Naive thymus-derived CD4-positive, alpha-beta T cell (primary cell): ENCODE measurements at regions not wholly inside any gene's neighbourhood (a gene's known extent, or its start where the extent isn't known, plus 50 kb on each side); places are given as distances from the start of the nearest gene placed in this dataset.

ENCODE experiments used
- ATAC-seq: fragments of 150-1000 bp; cut with Tn5 transposase; 2 replicates; pipeline ENCODE4 v1.10.0; 2021; ENCODE audit warnings: mild to moderate bottlenecking, moderate library complexity
- CTCF ChIA-PET: fragments of 350-600 bp; sonication (Branson Sonifier 250); formaldehyde crosslinking; loops from one replicate; lab custom pipeline; 2021; ENCODE audit warnings: antibody characterized with exemption; lab: Charles Lee
- POLR2A ChIA-PET: fragments of 350-600 bp; sonication (Branson Sonifier 250); formaldehyde crosslinking; loops from one replicate; lab custom pipeline; 2021; ENCODE audit warnings: antibody characterized with exemption, inconsistent platforms; lab: Charles Lee
- DNase-seq, 9 donors: peaks; one replicate each; pipeline versions ENCODE4 v3.0.0 to v3.0.0-alpha.2; 2020 to 2022; ENCODE audit warnings: mixed read lengths in 1 of 9
- H3K27ac ChIP-seq: one replicate; pipeline ENCODE4 v1.7.0; 2013; ENCODE audit warnings: mild to moderate bottlenecking, low read depth, low read length, moderate library complexity
- H3K27me3 ChIP-seq, 2 donors: one replicate each; pipeline ENCODE4 v1.7.0; 2013; ENCODE audit warnings: low read length in 2 of 2, mild to moderate bottlenecking in 2 of 2, moderate library complexity in 2 of 2; ENCODE audit not compliant: control insufficient read depth in 2 of 2, insufficient read depth in 2 of 2
- H3K36me3 ChIP-seq, 3 experiments: 1 replicate in 2 of 3; 2 replicates in 1 of 3; pipeline ENCODE4 v1.7.0; 2013; ENCODE audit warnings: low read length in 3 of 3, mild to moderate bottlenecking in 3 of 3, moderate library complexity in 1 of 3; ENCODE audit not compliant: insufficient read depth in 3 of 3, control insufficient read depth in 2 of 3
- H3K4me1 ChIP-seq, 2 donors: one replicate each; pipeline ENCODE4 v1.7.0; 2013; ENCODE audit warnings: low read length in 2 of 2, mild to moderate bottlenecking in 2 of 2, moderate library complexity in 1 of 2; ENCODE audit not compliant: control insufficient read depth in 2 of 2, insufficient read depth in 2 of 2
- H3K4me3 ChIP-seq: 2 replicates; pipeline ENCODE4 v1.7.0; 2013; ENCODE audit warnings: mild to moderate bottlenecking, low read length
- H3K9me3 ChIP-seq, 3 experiments: 1 replicate in 2 of 3; 2 replicates in 1 of 3; pipeline ENCODE4 v1.7.0; 2013; ENCODE audit warnings: low read length in 3 of 3; ENCODE audit not compliant: control insufficient read depth in 2 of 3
- H3K27ac Mint-ChIP-seq, 9 donors: one replicate each; pipeline ENCODE4 v1.8.0; 2020 to 2022; ENCODE audit warnings: mixed read lengths in 9 of 9, mild to moderate bottlenecking in 8 of 9, moderate library complexity in 5 of 9, inconsistent platforms in 2 of 9
- H3K27me3 Mint-ChIP-seq, 5 donors: one replicate each; pipeline ENCODE4 v1.8.0; 2021 to 2022; ENCODE audit warnings: mixed read lengths in 5 of 5, mild to moderate bottlenecking in 1 of 5
- H3K36me3 Mint-ChIP-seq, 5 donors: one replicate each; pipeline ENCODE4 v1.8.0; 2020 to 2022; ENCODE audit warnings: mixed read lengths in 5 of 5, mild to moderate bottlenecking in 3 of 5, inconsistent platforms in 1 of 5
- H3K4me1 Mint-ChIP-seq, 7 donors: one replicate each; pipeline ENCODE4 v1.8.0; 2020 to 2022; ENCODE audit warnings: mixed read lengths in 7 of 7, mild to moderate bottlenecking in 3 of 7, inconsistent platforms in 1 of 7
- H3K4me3 Mint-ChIP-seq, 10 donors: one replicate each; pipeline ENCODE4 v1.8.0; 2020 to 2022; ENCODE audit warnings: mild to moderate bottlenecking in 10 of 10, mixed read lengths in 10 of 10, moderate library complexity in 6 of 10, inconsistent platforms in 2 of 10
- H3K9me3 Mint-ChIP-seq, 11 donors: one replicate each; pipeline ENCODE4 v1.8.0; 2020 to 2022; ENCODE audit warnings: mixed read lengths in 11 of 11, mild to moderate bottlenecking in 4 of 11, inconsistent platforms in 1 of 11, moderate library complexity in 1 of 11
- intact Hi-C, 2 donors: fragments of 100-400 bp; cut with micrococcal nuclease; formaldehyde crosslinking; loops; one replicate each; pipeline ENCODE4 v1.15.1; 2023

GRCh38 chr1:221530791-221531190 is 211.1 kb downstream of the DUSP10 start:
- CTCF ChIA-PET = no interaction called here
- no peaks in the 10 kb centered on the region for H3K36me3 ChIP-seq
- H3K36me3 Mint-ChIP-seq = peaks cover 0 to 4% (median 0%) of the 10 kb centered on the region in 5 donors
- no peak overlapping the region for H3K4me3 Mint-ChIP-seq
- peaks cover 0 to 8% (median 0%) of the 10 kb centered on the region in 7 donors for H3K4me1 Mint-ChIP-seq
- no peak for ATAC-seq
- H3K27me3 ChIP-seq = no peaks in the 10 kb centered on the region
- no peaks in the 10 kb centered on the region for H3K9me3 Mint-ChIP-seq
- DNase-seq = no peak
- H3K9me3 ChIP-seq = no peaks in the 10 kb centered on the region
- no peak overlapping the region for H3K27ac ChIP-seq
- no peak overlapping the region for H3K27ac Mint-ChIP-seq
- POLR2A ChIA-PET = no interaction called here
- H3K4me3 ChIP-seq = no peak overlapping the region
- H3K27me3 Mint-ChIP-seq = peaks cover 17 to 37% (median 27%) of the 10 kb centered on the region in 5 donors
- intact Hi-C loops = no loop called here
- no peaks in the 10 kb centered on the region for H3K4me1 ChIP-seq

GRCh38 chr1:221532071-221532773 is 209.7 kb downstream of the DUSP10 start:
- peaks cover 0 to 8% (median 0%) of the 10 kb centered on the region in 7 donors for H3K4me1 Mint-ChIP-seq
- DNase-seq = no peak
- no peaks in the 10 kb centered on the region for H3K27me3 ChIP-seq
- no peaks in the 10 kb centered on the region for H3K4me1 ChIP-seq
- no peaks in the 10 kb centered on the region for H3K9me3 ChIP-seq
- no peaks in the 10 kb centered on the region for H3K9me3 Mint-ChIP-seq
- no peak overlapping the region for H3K4me3 Mint-ChIP-seq
- no peak overlapping the region for H3K27ac Mint-ChIP-seq
- H3K4me3 ChIP-seq = no peak overlapping the region
- H3K36me3 ChIP-seq = no peaks in the 10 kb centered on the region
- CTCF ChIA-PET = interaction anchor here (0.5 kb wide), 1 partner anchor 12 kb away, joined by 5 read pairs; no protein-coding TSS in a partner anchor
- H3K27me3 Mint-ChIP-seq = peaks cover 20 to 43% (median 35%) of the 10 kb centered on the region in 5 donors
- intact Hi-C loops = no loop called here
- POLR2A ChIA-PET = no interaction called here
- H3K36me3 Mint-ChIP-seq = peaks cover 0 to 4% (median 0%) of the 10 kb centered on the region in 5 donors
- H3K27ac ChIP-seq = no peak overlapping the region
- no peak for ATAC-seq

- Mint-ChIP-seq H3K27me3 (peaks cover 18 to 44% (median 27%) of the 10 kb centered on the region in 5 donors), H3K27ac (no peak overlapping the region), H3K9me3 (no peaks in the 10 kb centered on the region), H3K4me3 (no peak overlapping the region), H3K4me1 (peaks cover 0 to 3% (median 0%) of the 10 kb centered on the region in 7 donors), H3K36me3 (no peaks in the 10 kb centered on the region)
- Histone ChIP-seq H3K4me1 (no peaks in the 10 kb centered on the region), H3K27me3 (no peaks in the 10 kb centered on the region), H3K4me3 (no peak overlapping the region), H3K27ac (no peak overlapping the region), H3K36me3 (no peaks in the 10 kb centered on the region), H3K9me3 (no peaks in the 10 kb centered on the region)
- intact Hi-C loops = loop anchor here in 1 of 2 donors (10.0 kb wide), 2 partner anchors 634 to 914 kb away; no protein-coding TSS in a partner anchor
- DNase-seq (no peak), ATAC-seq (no peak)
- CTCF ChIA-PET = no interaction called here
- POLR2A ChIA-PET = no interaction called here
Measured at GRCh38 chr1:221541296-221541695, 200.6 kb downstream of the DUSP10 start.

- Histone ChIP-seq H3K4me3 (no peak overlapping the region), H3K27me3 (no peaks in the 10 kb centered on the region), H3K9me3 (no peaks in the 10 kb centered on the region), H3K4me1 (no peaks in the 10 kb centered on the region), H3K36me3 (no peaks in the 10 kb centered on the region), H3K27ac (no peak overlapping the region)
- Mint-ChIP-seq H3K9me3 (no peaks in the 10 kb centered on the region), H3K4me1 (peaks cover 0 to 3% (median 0%) of the 10 kb centered on the region in 7 donors), H3K36me3 (no peaks in the 10 kb centered on the region), H3K27ac (peak overlapping the region in 1 of 9 donors; percentile 21), H3K27me3 (peaks cover 5 to 27% (median 13%) of the 10 kb centered on the region in 5 donors), H3K4me3 (no peak overlapping the region)
- ATAC-seq = no peak
- peak in 1 of 9 donors; percentile 4 for DNase-seq
- CTCF ChIA-PET = no interaction called here
- POLR2A ChIA-PET = interaction anchor here (1.4 kb wide), 1 partner anchor 198 kb away, joined by 3 read pairs; the partner anchor contains the start of gene DUSP10
- intact Hi-C loops = loop anchor here (1.0 to 10.0 kb wide), 6 partner anchors 199 to 912 kb away; partner anchors contain the start of gene DUSP10 (in 2 of the 2)
Measured at GRCh38 chr1:221543529-221544120, 198.3 kb downstream of the DUSP10 start.

GRCh38 chr1:221548942-221549341 is 192.9 kb downstream of the DUSP10 start:
- Mint-ChIP-seq H3K36me3 (no peaks in the 10 kb centered on the region), H3K4me3 (no peak overlapping the region), H3K9me3 (no peaks in the 10 kb centered on the region), H3K4me1 (no peaks in the 10 kb centered on the region), H3K27me3 (peaks cover 0 to 8% (median 0%) of the 10 kb centered on the region in 5 donors), H3K27ac (no peak overlapping the region)
- Histone ChIP-seq H3K9me3 (no peaks in the 10 kb centered on the region), H3K4me3 (no peak overlapping the region), H3K4me1 (no peaks in the 10 kb centered on the region), H3K27me3 (no peaks in the 10 kb centered on the region), H3K27ac (no peak overlapping the region), H3K36me3 (no peaks in the 10 kb centered on the region)
- ChIA-PET CTCF (no interaction called here), POLR2A (no interaction called here)
- ATAC-seq = no peak
- intact Hi-C loops = loop anchor here in 1 of 2 donors (10.0 kb wide), 2 partner anchors 626 to 906 kb away; no protein-coding TSS in a partner anchor
- DNase-seq = no peak

GRCh38 chr1:221549815-221550214 is 192.1 kb downstream of the DUSP10 start:
- H3K4me1 ChIP-seq = no peaks in the 10 kb centered on the region
- no peak for ATAC-seq
- no peaks in the 10 kb centered on the region for H3K9me3 ChIP-seq
- no peaks in the 10 kb centered on the region for H3K27me3 ChIP-seq
- H3K4me1 Mint-ChIP-seq = no peaks in the 10 kb centered on the region
- no peaks in the 10 kb centered on the region for H3K9me3 Mint-ChIP-seq
- no peak overlapping the region for H3K27ac Mint-ChIP-seq
- H3K36me3 Mint-ChIP-seq = no peaks in the 10 kb centered on the region
- H3K4me3 Mint-ChIP-seq = no peak overlapping the region
- H3K27me3 Mint-ChIP-seq = peaks cover 0 to 10% (median 0%) of the 10 kb centered on the region in 5 donors
- no peak overlapping the region for H3K4me3 ChIP-seq
- H3K36me3 ChIP-seq = no peaks in the 10 kb centered on the region
- ChIA-PET POLR2A (interaction anchor here (1.0 kb wide), 1 partner anchor 192 kb away, joined by 3 read pairs; the partner anchor contains the start of gene DUSP10), CTCF (interaction anchor here (1.3 kb wide), 1 partner anchor 192 kb away, joined by 4 read pairs; the partner anchor contains the start of gene DUSP10)
- intact Hi-C loops = loop anchor here in 1 of 2 donors (10.0 kb wide), 2 partner anchors 625 to 905 kb away; no protein-coding TSS in a partner anchor
- H3K27ac ChIP-seq = no peak overlapping the region
- no peak for DNase-seq
